ENCODE measurements at regions not wholly inside any gene's neighbourhood (a gene's known extent, or its start where the extent isn't known, plus 50 kb on each side); places are given as distances from the start of the nearest gene placed in this dataset.

DNA sequence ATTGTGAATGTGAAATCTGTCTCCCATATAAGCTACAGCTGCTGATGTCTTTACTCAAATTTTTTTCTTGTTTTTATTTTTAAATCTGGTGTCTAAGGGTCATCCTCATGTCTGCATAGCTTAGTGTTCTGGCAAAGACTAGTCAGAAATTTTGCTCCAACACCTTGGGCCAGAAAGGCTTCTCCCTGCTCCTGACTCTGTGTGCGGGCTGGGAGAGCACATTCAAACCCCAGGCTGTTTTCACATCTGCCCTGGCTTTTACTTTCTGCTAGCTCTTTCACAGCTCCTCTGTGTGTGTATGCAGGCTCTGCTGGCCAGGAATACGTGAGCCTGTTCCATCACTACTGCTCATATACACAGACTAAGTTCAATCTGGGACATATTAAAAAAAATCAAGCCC is 102.9 kb upstream of the RIOK3 start:
- no peak for DNase-seq

DNA sequence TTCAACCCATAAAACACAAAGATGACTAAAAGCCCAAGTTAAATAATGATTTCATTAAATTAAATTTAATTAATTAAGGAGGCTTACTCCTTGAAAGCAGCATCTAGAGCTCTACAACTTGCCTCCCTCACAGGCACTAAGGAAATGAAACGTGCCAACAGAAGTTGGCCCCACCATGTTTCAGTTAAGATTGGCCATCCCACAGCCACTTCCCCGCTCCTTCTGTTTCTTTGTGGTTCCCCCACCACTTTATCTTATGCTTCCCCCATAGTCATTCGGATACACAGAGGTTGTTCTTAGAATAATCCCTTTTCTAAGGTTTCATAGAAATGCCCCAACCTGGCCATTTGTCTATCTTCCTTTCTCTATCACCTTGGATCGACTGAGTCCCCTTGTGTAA is 101.6 kb upstream of the RIOK3 start:
- no peak for DNase-seq

DNA sequence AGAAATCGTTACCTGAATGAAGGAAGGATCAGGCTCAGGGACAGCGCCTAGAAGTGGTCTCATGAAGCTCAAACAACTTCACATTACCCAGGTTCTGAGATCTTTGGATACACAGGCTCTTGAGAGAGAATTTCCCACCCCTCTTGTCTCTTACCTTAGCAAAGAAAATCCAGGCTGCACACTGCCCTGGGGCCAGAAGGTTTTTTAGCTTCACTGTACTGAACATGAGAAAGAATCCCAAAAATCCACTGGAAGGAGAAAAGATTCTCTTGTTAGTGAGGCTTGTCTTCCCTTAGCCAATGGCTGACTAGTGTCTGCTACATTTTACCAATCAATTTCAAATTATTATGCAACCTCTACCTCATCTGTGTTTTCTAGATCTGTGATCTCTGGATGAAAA is 101.0 kb upstream of the RIOK3 start:
- peak; percentile 68 for DNase-seq

DNA sequence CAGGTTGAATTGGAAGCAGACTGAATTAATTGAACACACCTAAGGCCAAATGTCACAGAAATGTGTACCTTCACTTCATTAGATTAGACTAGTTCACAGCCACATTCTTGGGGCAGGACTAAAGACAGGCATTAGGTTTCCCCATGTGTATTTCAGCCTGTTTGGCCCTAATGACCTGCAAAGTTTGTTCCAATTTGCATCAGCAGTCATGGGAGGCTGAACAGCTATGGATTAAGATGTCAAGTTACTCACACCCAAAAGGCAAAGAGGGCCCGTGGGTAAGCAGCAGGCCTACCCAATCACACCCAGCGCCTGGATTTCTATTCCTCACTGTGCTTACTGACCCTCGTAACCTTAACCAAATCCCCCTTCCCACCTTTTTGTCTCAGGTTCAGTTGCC is 99.6 kb upstream of the RIOK3 start:
- no peak for DNase-seq

DNA sequence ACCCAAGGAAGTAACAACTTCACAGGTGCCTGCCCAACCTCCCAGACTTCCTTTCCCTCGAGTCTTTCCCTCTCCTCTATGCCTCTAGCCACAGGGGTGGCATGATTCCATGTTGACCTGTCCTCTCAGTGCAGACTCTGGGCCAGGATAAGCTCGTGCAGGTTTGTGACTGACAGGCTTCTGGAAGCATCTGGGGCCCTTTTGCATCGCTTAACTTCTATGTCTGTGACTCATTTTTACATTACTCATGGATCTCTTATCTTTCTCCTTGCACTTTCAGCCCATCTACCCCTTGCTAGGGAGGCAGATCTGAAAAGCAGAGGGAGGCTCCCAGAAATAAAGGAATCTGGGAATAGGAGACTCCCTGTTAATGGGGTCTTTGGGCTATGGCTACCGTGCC is 98.5 kb upstream of the RIOK3 start:
- peak; percentile 64 for DNase-seq

DNA sequence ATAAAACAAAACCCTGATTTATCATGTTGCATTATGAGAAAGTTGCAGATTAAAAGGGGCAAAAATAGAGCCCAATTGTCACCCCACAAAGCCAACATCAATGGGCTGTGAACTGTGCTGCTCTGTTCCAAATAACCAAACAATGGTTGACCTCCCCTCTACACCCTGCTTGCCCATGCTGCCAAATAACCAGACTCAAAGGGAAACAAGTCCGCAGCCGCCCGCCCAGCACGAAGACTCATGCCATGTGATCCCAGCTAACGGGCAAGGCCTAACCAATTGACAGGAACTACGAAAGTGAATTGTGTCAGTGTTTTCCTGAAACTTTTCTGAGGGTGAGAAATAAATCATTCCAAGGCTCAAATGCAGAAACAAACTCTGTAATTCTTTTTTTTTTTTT is 97.9 kb upstream of the RIOK3 start:
- no peak for DNase-seq

DNA sequence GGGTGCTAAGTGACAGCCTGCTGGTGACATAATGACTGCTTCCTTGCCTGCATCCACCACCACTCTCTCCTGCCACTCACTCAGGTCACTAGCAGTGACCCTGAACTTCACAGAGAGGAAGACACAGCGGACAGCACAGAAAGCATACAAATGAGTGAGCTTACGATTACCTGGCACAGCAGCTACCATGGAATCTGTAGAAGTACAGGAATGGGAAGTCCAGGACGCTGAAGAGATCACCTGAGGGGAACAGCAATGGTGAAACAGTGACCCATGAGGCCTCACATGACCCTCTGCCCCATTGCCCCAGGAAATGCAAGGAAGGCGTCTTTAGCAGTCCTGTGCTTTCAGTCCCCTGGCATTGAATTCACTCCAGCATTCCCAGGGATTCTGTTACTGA is 96.7 kb upstream of the RIOK3 start:
- no peak for DNase-seq

DNA sequence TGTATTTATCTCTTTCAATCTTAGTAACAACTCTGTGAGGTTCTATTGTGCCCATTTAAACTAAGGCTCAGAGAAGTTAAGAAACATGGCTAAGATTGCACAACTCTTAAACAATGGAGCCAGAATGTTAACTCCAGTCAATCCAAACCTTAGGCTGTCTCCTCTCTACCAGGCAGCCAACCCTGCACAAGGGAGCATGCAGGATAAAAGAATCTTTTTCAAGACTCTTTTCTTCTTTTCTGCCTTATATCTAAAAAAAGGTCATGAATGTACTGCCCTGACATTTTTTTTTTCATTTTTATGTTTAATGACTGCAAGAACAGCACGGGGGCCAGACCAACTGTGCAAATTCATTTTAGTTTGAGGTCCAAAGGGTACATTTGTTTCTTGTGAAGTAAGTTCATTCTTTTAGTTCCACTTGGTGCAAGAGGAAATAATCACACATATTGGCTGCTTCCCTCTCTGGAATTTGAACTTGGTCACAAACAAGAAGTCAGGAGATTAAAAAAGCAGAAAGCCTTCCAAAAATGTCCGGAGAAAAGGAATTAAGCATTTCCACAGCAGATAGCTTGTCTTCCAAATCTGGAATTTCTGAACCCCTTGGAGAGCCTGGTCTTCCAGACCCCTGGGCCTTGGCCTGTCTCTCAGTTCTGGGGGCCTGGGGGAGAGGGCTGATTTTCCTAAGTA is 96.0 kb upstream of the RIOK3 start:
- no peak for DNase-seq

DNA sequence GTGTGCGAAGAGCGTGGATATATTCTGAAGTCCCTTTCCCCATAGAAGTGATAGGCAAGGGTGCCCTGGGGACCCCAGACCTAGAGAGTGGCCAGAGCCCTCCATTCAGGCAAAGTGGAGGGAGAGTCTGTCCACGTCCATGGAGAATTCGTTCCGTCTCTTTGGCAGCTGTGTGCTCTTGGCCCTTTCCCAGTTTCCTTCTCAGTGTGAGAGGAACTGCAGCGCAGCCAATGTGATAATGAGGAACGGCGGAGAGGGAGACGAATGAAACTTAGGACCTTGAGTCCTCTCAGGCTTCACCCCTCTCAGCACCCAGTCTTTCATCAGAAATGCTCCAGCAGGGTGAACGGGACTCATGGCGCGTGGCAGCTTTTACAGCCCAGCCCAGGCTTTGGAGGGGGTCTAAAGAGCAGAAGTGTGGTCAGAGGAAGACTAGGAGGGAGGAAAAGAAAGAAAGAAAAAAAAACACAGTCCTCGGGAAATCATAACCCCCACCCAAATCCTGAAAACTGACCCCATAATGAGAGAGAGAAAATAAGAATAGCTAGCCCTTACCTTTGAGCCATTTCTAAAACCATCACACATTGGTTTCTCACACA is 95.0 kb upstream of the RIOK3 start:
- no peak for DNase-seq

DNA sequence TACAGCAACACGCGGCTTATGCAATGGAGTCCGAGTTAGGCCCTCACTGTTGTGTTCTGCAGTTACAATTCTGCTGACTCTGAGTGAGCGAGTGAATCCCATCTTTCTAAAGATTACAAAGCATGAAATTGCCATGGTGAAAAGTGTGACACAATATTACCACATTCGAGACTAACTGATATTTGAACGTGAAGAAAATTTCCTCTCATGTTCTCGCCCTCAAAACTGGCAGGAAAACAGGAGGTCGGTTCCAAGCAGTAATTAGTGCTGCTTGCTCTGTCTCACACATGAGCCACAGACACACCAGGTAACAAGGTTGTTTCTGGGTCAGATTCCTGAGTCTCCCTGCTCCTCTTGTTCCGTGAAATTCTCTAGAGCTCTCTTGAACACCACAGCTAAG is 93.7 kb upstream of the RIOK3 start:
- DNase-seq: no peak

DNA sequence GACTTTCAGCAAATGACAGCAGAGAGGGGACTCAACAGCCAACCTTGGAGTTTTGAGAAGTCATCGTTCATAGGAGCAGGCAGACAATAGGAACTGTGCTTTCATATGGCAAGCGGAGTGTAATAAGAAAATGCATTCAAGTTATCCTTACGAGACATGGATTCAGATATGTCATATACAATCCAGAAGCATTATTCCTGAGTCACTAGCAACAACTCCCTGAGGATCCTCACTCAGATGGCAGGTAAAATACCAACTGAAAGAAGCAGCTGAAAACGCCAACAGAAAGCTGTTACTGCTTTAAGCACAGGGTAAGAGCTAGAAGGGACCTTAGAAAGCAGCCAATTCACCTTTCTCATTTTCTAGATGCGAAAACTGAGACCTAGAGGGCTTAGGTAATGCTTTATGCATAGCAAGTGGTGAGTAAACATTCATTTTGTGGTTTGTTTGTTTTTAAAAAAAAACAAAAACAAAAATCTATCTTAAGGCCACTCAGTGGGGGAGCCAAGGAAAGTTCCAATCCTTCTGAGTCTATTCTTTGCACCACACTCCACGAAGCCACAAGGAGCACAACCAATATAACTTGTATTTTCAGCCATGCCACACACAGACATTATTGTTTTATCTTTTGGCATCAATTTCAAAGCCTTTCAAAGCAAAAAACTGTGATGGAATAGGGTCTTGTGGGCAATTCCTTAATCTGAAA is 89.1 kb upstream of the RIOK3 start:
- no peak for DNase-seq

DNA sequence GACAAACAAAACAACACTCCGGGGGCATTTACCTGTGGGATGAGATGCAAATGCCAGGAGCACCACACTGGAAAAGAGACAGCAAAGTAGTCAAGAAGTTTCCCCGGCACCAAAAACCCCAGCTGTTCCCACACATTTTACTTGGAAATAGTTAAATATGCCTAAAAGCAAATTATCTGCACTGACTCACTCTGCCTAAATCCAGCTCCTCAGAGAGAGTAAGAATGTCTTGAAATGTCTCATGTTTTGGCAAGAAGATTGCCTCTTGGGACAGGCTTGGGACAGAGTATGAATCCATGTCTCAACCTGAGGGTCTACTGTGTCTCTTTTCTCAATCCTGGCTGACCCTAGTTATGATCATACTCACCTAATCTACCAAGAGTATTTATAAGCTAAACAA is 87.5 kb upstream of the RIOK3 start:
- no peak for DNase-seq

DNA sequence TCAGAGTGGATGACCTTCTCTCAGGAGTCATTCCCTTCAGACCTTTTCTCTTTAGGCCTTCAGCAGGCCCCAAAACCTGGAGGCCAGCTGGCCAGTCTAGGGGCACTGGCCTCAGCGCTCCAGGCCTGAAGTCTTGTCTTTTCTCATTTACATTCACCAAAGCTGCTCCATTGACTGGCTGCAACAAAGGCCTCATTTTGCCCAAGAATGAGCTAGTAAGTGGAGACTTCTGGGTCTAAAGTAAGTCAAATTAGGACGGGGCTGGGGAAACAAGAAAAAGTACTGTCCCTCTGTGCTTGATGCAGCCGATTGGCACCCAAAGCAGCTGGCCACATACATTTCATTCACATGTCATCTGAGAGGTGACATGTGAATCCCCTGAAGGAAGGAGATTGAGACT is 83.8 kb upstream of the RIOK3 start:
- DNase-seq: no peak

DNA sequence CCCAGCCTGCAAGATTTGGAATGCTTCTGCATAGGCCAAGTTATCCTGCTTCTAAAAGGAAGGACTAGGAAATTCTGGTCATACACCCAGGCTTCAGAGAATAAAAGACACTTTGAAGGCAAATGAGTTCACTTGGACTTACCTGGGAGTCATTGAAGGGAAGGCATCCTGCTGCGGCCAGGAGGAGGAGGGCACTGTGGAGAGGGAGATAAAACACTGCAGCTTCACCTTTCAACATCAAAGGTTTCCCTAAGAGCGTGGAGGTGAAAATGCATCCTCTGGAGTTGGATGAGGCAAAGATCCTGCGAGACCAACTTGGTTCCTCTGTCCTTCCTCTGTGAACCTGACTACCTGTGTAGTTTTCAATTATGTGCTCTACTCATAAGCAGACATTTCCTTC is 79.5 kb upstream of the RIOK3 start:
- DNase-seq: no peak

DNA sequence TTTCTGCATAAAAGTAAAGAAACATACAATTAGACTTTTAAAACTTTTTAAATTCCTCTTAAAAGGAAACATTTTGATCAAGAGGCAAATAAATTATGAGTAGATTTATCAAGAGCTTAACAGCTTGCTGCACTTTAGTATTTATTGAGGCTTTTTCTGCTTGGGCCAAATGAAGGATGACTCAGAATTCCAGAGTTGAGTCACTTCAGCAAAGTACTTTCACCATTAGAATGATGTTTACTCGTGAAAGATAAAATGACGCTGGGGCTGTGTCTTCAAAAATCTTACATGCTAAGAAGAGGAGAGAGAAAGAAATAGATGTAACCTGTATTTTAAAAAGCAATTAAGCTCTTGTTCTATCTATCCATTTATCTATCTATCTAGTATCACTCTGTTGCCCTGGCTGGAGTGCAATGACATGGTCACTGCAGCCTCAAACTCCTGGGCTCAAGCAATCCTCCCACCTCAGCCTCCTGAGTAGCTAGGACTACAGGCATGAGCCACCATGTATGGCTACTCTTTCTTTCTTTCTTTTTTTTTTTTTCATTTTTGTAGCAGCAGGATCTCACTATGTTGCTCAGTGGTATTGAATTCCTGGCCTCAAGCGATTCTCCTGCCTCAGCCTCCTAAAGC is 75.3 kb upstream of the RIOK3 start:
- DNase-seq: no peak

DNA sequence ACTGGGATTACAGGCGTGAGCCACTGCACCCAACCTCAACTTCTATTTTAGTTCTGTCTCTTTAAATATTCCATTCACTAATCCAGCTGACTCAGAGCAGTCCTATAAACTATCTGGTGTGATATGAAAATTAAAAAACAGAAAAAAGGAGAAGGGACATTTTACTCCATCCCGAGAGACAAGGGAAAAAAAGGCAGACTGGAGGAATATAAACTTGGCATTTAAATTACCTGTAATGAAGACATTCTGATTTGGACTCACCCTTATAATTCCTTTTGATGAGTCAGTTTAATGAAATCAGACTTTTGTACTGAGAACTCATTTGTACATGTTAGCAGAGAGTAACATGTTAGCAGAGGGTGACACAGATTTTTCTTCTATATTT is 74.8 kb upstream of the RIOK3 start:
- DNase-seq: no peak

DNA sequence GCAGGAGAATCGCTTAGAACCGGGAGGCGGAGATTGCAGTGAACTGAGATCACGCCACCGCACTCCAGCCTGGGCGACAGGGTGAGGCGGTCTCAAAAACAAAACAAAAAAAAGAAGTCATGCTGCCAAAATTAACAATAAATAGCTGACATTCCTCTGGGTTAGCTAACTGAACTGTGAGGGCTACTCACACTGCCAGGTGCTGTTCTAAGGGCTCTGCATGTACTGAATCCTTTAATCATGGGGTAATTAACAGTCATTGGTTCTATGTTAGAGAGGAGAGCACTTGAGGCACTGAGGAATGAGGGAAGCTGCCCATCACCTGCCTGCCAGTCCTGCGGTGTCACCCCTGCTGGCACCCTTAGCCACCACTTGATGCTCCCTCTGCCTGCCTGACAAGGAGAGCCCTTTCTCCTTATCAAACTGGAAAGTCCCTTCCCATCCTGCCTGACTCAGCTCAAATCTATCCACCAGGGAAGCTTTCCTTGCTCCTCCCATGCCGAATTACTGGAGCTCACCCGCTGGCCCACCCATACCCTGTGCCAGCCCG is 73.0 kb upstream of the RIOK3 start:
- DNase-seq: peak; percentile 71

DNA sequence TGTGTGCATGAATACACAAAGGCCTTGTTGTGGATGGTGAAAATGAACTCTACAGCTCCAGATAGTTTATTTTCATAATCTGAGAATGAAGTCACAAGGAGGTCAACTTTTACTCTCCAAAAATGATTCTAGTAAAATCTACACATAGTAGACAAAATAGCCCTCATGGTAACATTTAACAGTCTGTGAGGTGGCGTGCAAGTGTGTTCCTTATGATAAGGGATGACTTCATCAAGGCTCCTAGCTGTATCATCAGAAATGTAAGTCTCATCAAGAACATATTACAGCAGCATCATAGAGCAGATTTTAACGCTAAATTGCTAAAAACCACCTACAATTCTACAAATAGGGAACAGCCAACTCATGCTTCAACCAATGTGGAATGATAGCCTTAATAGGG is 72.3 kb upstream of the RIOK3 start:
- DNase-seq: no peak

DNA sequence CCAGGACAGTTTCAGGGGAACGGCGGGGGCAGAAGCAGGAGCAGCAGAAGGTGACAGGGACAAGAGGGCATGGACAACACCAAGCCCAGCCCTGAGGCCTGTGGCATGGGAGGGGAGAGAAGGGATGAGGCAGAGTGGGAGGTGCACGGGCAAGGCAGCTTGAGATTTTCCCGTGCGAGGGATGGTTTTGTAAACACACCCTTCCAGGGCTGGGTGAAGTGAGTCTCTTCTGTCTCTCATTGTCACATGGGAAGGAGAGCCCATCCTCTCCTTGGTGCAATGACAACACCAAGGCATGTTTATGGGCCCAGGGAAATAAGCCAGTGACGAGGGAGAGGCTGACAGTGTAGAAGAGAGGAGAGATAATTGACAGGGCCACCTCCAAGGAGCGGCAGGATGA is 69.6 kb upstream of the RIOK3 start:
- DNase-seq: no peak

DNA sequence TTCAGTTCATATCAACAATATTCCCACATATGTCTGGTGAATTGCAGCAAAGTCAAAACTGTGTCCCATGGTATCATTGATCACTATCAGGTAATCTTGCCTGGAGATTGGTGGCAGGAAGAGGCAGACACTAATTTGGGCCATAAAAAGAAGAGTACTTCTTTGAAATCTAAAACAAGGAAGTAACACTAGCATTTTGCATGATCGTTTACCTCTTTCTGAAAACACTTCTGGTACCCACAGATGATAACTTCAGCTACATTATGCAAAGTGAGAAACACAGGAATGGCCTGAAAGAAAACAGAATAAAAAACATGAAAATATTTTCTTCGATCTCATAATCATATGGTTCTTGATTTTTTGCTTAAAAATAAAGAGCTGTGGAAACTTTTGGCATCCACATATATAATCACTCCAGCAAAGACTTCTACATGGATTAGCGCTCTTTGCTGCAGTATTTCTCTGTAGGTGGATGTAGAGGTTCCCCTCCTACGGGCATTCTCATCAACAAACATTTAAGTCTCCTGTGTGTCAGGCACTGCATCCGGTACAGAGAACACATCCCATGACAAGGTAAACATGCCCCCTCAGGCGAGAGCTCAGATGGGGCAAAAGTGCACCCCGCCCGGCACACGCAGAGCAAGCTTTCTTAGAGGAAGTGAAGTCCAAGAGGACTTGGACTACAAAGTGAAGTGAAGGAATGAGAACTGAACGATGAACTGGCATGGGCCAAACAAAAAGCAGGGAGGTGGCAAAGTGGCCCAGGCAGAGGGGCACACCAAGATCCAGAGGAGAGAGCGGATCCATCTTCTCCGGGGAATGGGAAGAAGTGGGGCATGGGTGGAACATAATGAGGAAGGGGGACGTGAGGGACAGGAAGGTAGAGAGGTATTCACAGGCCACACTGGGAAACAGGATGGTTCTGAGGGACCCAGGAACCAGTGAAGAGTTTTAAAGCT is 68.0 kb upstream of the RIOK3 start:
- DNase-seq: no peak

DNA sequence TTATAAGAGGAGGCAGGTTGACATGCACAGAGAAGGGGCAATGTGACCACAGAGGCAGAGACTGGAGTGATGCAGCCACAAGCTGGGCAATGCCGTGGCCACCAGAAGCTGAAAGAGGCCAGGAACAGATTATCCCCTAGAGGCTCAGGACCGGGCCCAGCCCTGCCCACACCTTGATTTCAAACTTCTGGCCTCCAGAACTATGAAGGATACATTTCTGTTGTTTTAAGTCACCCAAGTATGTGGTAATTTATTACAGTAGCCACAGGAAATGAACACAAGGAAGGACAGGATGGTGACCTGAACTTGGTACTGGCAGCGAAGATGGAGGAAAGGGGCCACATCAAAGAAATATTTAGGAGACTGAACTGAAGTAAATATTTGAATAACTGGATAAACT is 66.8 kb upstream of the RIOK3 start:
- DNase-seq: no peak

DNA sequence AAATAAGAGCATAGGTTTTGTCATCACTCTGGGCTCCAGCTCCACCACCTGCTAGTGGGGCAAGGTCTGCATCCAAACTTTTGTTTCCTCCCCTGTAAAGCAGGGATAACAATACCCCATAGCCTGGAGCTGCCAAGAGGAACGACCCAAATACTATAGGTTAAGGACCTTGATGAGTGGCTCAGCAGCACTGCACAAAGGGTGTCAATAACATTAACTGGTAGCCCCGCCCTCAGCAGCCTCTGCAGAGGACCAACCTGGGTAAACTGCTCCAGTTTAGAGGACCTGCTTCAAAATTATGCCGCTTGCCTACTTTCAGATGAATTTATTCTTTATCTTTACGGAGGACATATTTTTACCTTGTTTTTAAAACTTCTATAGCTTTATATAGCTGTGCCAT is 65.8 kb upstream of the RIOK3 start:
- DNase-seq: no peak

DNA sequence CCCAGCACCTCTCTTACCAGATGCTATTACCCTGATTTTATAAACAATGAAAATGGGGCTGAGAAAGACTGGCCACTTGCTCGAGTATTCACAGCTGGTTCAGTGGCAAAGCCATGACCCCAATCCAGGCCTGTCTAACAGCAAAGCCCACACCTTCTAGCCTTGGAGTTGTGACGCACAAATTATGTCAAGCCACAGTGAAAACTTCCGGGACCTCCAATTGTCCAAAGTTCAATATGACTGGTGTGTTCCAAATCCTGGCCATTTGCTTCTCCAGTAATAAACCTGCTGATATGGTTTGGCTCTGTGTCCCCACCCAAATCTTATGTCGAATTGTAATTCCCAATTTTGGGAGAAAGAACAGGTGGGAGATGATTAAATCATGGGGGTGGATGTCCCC is 64.7 kb upstream of the RIOK3 start:
- no peak for DNase-seq

Measured in islet precursor cell (in vitro differentiated cells).